SK-N-SH (cell line): ENCODE measurements at regions not wholly inside any gene's neighbourhood (a gene's known extent, or its start where the extent isn't known, plus 50 kb on each side); places are given as distances from the start of the nearest gene placed in this dataset.

ENCODE experiments used
- CTCF ChIA-PET: fragments of 300-600, 350-600 bp; formaldehyde crosslinking; extraction: SDS; loops from one replicate; lab custom pipeline; 2021; lab: Yijun Ruan, JAX
- POLR2A ChIA-PET: fragments of 350-600 bp; sonication (Branson Sonifier 250); formaldehyde crosslinking; extraction: SDS; loops from one replicate; lab custom pipeline; 2020; ENCODE audit warnings: antibody characterized with exemption, inconsistent platforms; lab: Yijun Ruan, JAX
- DNase-seq: peaks from one replicate; pipeline ENCODE4 v3.0.0; 2012
- H2AFZ ChIP-seq: fragments of 200-600 bp; sonication (generic); 2 replicates; pipeline ENCODE4 v1.8.1; 2016; ENCODE audit warnings: antibody characterized with exemption, mild to moderate bottlenecking, low read depth
- H3F3A ChIP-seq: fragments of 200-600 bp; sonication (generic); replicated peaks from 2 replicates; pipeline ENCODE3; 2016; ENCODE audit warnings: antibody characterized with exemption, mild to moderate bottlenecking; ENCODE audit not compliant: insufficient read depth
- H3K27ac ChIP-seq, 2 experiments: fragments of 200-500 bp in 1 of 2; fragments of 200-600 bp in 1 of 2; sonication (Bioruptor generic) in 1 of 2; sonication (generic), shearing (Covaris generic) in 1 of 2; 2 replicates each; pipeline versions ENCODE4 v1.5.1 to v1.6.1; 2014 to 2016; ENCODE audit warnings: low read depth in 2 of 2, inconsistent platforms in 1 of 2, low read length in 1 of 2, mild to moderate bottlenecking in 1 of 2, mixed read lengths in 1 of 2
- H3K27me3 ChIP-seq: fragments of 200-600 bp; sonication (generic), shearing (Covaris generic); 2 replicates; pipeline ENCODE4 v1.6.1; 2016; ENCODE audit warnings: mixed run types; ENCODE audit not compliant: insufficient read depth
- H3K36me3 ChIP-seq, 2 experiments: fragments of 200-500 bp in 1 of 2; fragments of 200-600 bp in 1 of 2; sonication (Bioruptor generic) in 1 of 2; sonication (generic) in 1 of 2; replicated peaks in 1 of 2; 2 replicates each; pipeline versions ENCODE3 to v1.5.1; 2014 to 2016; ENCODE audit warnings: low read length in 1 of 2, mild to moderate bottlenecking in 1 of 2; ENCODE audit not compliant: insufficient read depth in 2 of 2, control insufficient read depth in 1 of 2
- H3K4me1 ChIP-seq, 2 experiments: fragments of 200-500 bp in 1 of 2; fragments of 200-600 bp in 1 of 2; sonication (Bioruptor generic) in 1 of 2; sonication (generic), shearing (Covaris generic) in 1 of 2; 2 replicates each; pipeline versions ENCODE4 v1.5.1 to v1.6.1; 2014 to 2016; ENCODE audit warnings: low read depth in 1 of 2, low read length in 1 of 2, mixed run types in 1 of 2; ENCODE audit not compliant: insufficient read depth in 2 of 2, control insufficient read depth in 1 of 2
- H3K4me2 ChIP-seq: fragments of 200-600 bp; sonication (generic), shearing (Covaris generic); 2 replicates; pipeline ENCODE4 v1.6.1; 2017; ENCODE audit warnings: mixed run types
- H3K4me3 ChIP-seq, 2 experiments: fragments of 200-500 bp in 1 of 2; fragments of 200-600 bp in 1 of 2; sonication (Bioruptor generic) in 1 of 2; sonication (generic), shearing (Covaris generic) in 1 of 2; 2 replicates each; pipeline versions ENCODE4 v1.5.1 to v1.8.1; 2014 to 2016; ENCODE audit warnings: low read depth in 2 of 2, inconsistent platforms in 1 of 2, low read length in 1 of 2, mild to moderate bottlenecking in 1 of 2, mixed read lengths in 1 of 2, moderate library complexity in 1 of 2
- H3K79me2 ChIP-seq: fragments of 200-600 bp; sonication (generic); 2 replicates; pipeline ENCODE4 v1.8.1; 2017; ENCODE audit warnings: mild to moderate bottlenecking; ENCODE audit not compliant: insufficient read depth
- H3K9ac ChIP-seq: fragments of 200-600 bp; sonication (generic); 2 replicates; pipeline ENCODE4 v1.6.1; 2017; ENCODE audit warnings: mixed run types
- H3K9me2 ChIP-seq: fragments of 200-600 bp; sonication (generic); 2 replicates; pipeline ENCODE4 v1.6.1; 2017; ENCODE audit warnings: mixed run types
- H3K9me3 ChIP-seq: fragments of 200-600 bp; sonication (generic); 2 replicates; pipeline ENCODE4 v1.6.1; 2017; ENCODE audit warnings: mixed run types, mild to moderate bottlenecking, moderate library complexity
- H4K20me1 ChIP-seq: fragments of 200-600 bp; sonication (generic); 2 replicates; pipeline ENCODE4 v1.6.1; 2017; ENCODE audit warnings: mild to moderate bottlenecking, mixed run types; ENCODE audit not compliant: insufficient read depth
- ELF1 ChIP-seq: IDR thresholded peaks from 2 replicates; pipeline ENCODE4 v1.4.0; 2012
- FOSL2 ChIP-seq: IDR thresholded peaks from 2 replicates; pipeline ENCODE4 v1.4.0; 2012; ENCODE audit warnings: low read depth, mild to moderate bottlenecking, moderate library complexity, borderline replicate concordance
- FOXM1 ChIP-seq: IDR thresholded peaks from 2 replicates; pipeline ENCODE4 v1.4.0; 2012; ENCODE audit warnings: low read depth, mild to moderate bottlenecking
- GATA2 ChIP-seq: sonication (generic); formaldehyde crosslinking; IDR thresholded peaks from 2 replicates; pipeline ENCODE4 v1.5.0; 2020; ENCODE audit warnings: mild to moderate bottlenecking, missing genetic modification reagents
- MAX ChIP-seq: IDR thresholded peaks from 2 replicates; pipeline ENCODE4 v1.4.0; 2012; ENCODE audit warnings: low read depth
- PBX3 ChIP-seq: IDR thresholded peaks from 2 replicates; pipeline ENCODE4; 2012
- RCOR1 ChIP-seq: fragments of 150-350 bp; IDR thresholded peaks from 2 replicates; pipeline ENCODE4 v1.6.1; 2017; ENCODE audit warnings: antibody characterized with exemption, low read length
- RFX5 ChIP-seq: IDR thresholded peaks from 2 replicates; pipeline ENCODE4 v1.6.1; 2012; ENCODE audit warnings: mild to moderate bottlenecking, improper control_type of control experiment, low read length
- SIN3A ChIP-seq: IDR thresholded peaks from 2 replicates; pipeline ENCODE4 v1.6.1; 2012; ENCODE audit warnings: low read depth, mild to moderate bottlenecking, low read length, moderate library complexity, borderline replicate concordance
- TCF12 ChIP-seq: IDR thresholded peaks from 2 replicates; pipeline ENCODE4 v1.4.0; 2012
- ZBTB33 ChIP-seq: IDR thresholded peaks from 2 replicates; pipeline ENCODE4 v1.4.0; 2012; ENCODE audit warnings: low read depth, borderline replicate concordance
- WGBS: methylation state at CpG from one replicate; pipeline ENCODE4 v1.1.6; 2017; ENCODE audit warnings: low lambda C conversion rate; 5-methylcytosine and 5-hydroxymethylcytosine counted together

- no peaks in the 10 kb centered on the region for H3K9me2 ChIP-seq
- no peak overlapping the region for H3K4me2 ChIP-seq
- no peak for TF ChIP-seq MAX
- TF ChIP-seq FOSL2: peak; percentile 9; the same call in 1 of the 2 replicates
- TF ChIP-seq GATA2 (CRISPR knock-in tag): no peak
- TF ChIP-seq TCF12: no peak
- TF ChIP-seq FOXM1: no peak
- no peak for TF ChIP-seq RFX5
- H3F3A ChIP-seq: no peaks in the 10 kb centered on the region
- peaks cover 0 to 4% of the 10 kb centered on the region in 2 experiments; a peak in 1 of 4 replicates for H3K4me1 ChIP-seq
- H3K27me3 ChIP-seq: no peaks in the 10 kb centered on the region
- H4K20me1 ChIP-seq: no peaks in the 10 kb centered on the region
- 67% methylated on average over 6 of the region's 6 CpGs for WGBS
- H3K27ac ChIP-seq: no peak overlapping the region
- no peaks in the 10 kb centered on the region for H3K9me3 ChIP-seq
- no peaks in the 10 kb centered on the region for H3K79me2 ChIP-seq
- ChIA-PET CTCF (interaction anchor here (2.3 kb wide), 1 partner anchor 26 kb away, joined by 7 read pairs; no protein-coding TSS in a partner anchor), POLR2A (no interaction called here)
- no peak overlapping the region for H3K9ac ChIP-seq
- H3K36me3 ChIP-seq: no peaks in the 10 kb centered on the region
- H3K4me3 ChIP-seq: no peak overlapping the region
- H2AFZ ChIP-seq: no peak overlapping the region
- no peak for DNase-seq
These were observed 313.4 kb downstream of the COG6 start for GRCh38 chr13:39968646-39969475.

- H3K4me3 ChIP-seq: no peak overlapping the region
- DNase-seq: no peak
- 70% methylated on average over 6 of the region's 6 CpGs for WGBS
- no peaks in the 10 kb centered on the region for H4K20me1 ChIP-seq
- no peak overlapping the region for H3K9ac ChIP-seq
- no peaks in the 10 kb centered on the region for H3K27me3 ChIP-seq
- no peaks in the 10 kb centered on the region for H3K79me2 ChIP-seq
- peaks cover 0 to 4% of the 10 kb centered on the region in 2 experiments; a peak in 1 of 4 replicates for H3K4me1 ChIP-seq
- H3K36me3 ChIP-seq: no peaks in the 10 kb centered on the region
- no peaks in the 10 kb centered on the region for H3K9me2 ChIP-seq
- H3K4me2 ChIP-seq: no peak overlapping the region
- no peak overlapping the region for H3K27ac ChIP-seq
- ChIA-PET POLR2A (no interaction called here), CTCF (no interaction called here)
- no peaks in the 10 kb centered on the region for H3K9me3 ChIP-seq
- TF ChIP-seq RCOR1 (no peak), ZBTB33 (no peak), SIN3A (no peak), ELF1 (no peak), GATA2 (CRISPR knock-in tag) (0 out of 2 replicates have a peak, but pooled peaks have one; percentile 19), PBX3 (no peak)
- H2AFZ ChIP-seq: no peak overlapping the region
- no peaks in the 10 kb centered on the region for H3F3A ChIP-seq
These were observed 314.9 kb downstream of the COG6 start for GRCh38 chr13:39970177-39970846.
